WTC11 (cell line): ENCODE measurements at regions not wholly inside any gene's neighbourhood (a gene's known extent, or its start where the extent isn't known, plus 50 kb on each side); places are given as distances from the start of the nearest gene placed in this dataset.

Experiments used
- ATAC-seq: fragments of 200-7000 bp; cut with Tn5 transposase; 2 replicates; pipeline ENCODE4 v1.10.0; 2021; ENCODE audit warnings: mild to moderate bottlenecking, moderate library complexity
- CTCF ChIA-PET: fragments of 300-600 bp; sonication (Branson Sonifier 250); formaldehyde crosslinking; loops from one replicate; lab custom pipeline; 2021; ENCODE audit warnings: antibody characterized with exemption; lab: Charles Lee
- POLR2A ChIA-PET: fragments of 350-600 bp; sonication (Branson Sonifier 250); formaldehyde crosslinking; loops from one replicate; lab custom pipeline; 2021; ENCODE audit warnings: antibody characterized with exemption; lab: Charles Lee
- DNase-seq: peaks from one replicate; pipeline ENCODE4 v3.0.0; 2021; ENCODE audit warnings: low spot score
- H3K27ac Mint-ChIP-seq: 2 replicates; pipeline ENCODE4 v1.8.0; 2021; ENCODE audit warnings: mixed read lengths
- H3K27me3 Mint-ChIP-seq: 2 replicates; pipeline ENCODE4 v1.8.0; 2021; ENCODE audit warnings: low read depth, mild to moderate bottlenecking, moderate library complexity, mixed read lengths
- H3K36me3 Mint-ChIP-seq: 2 replicates; pipeline ENCODE4 v1.8.0; 2021; ENCODE audit warnings: mixed read lengths
- H3K4me1 Mint-ChIP-seq: 2 replicates; pipeline ENCODE4 v1.8.0; 2022; ENCODE audit warnings: mixed read lengths
- H3K4me3 Mint-ChIP-seq: 2 replicates; pipeline ENCODE4 v1.8.0; 2021; ENCODE audit warnings: mild to moderate bottlenecking, moderate library complexity, mixed read lengths
- H3K9me3 Mint-ChIP-seq: 2 replicates; pipeline ENCODE4 v1.8.0; 2021; ENCODE audit warnings: mixed read lengths
- CREM ChIP-seq: sonication (generic); formaldehyde crosslinking; IDR thresholded peaks from 2 replicates; pipeline ENCODE4 v1.8.1; 2022; ENCODE audit warnings: mild to moderate bottlenecking, missing genetic modification reagents, moderate library complexity
- ESRRA ChIP-seq: sonication (generic); formaldehyde crosslinking; IDR thresholded peaks from 2 replicates; pipeline ENCODE4 v1.8.1; 2022; ENCODE audit warnings: mild to moderate bottlenecking, missing genetic modification reagents, borderline replicate concordance
- ETV6 ChIP-seq: sonication (generic); formaldehyde crosslinking; IDR thresholded peaks from 2 replicates; pipeline ENCODE4 v1.8.1; 2022; ENCODE audit warnings: mild to moderate bottlenecking, missing genetic modification reagents
- FOXK1 ChIP-seq: sonication (generic); formaldehyde crosslinking; IDR thresholded peaks from 2 replicates; pipeline ENCODE4 v1.8.0; 2022; ENCODE audit warnings: mild to moderate bottlenecking, moderate library complexity, missing genetic modification reagents
- FOXP1 ChIP-seq: sonication (generic); formaldehyde crosslinking; IDR thresholded peaks from 2 replicates; pipeline ENCODE4 v1.8.0; 2022; ENCODE audit warnings: missing genetic modification reagents, mild to moderate bottlenecking, moderate library complexity, borderline replicate concordance
- KAT7 ChIP-seq: sonication (generic); formaldehyde crosslinking; IDR thresholded peaks from 2 replicates; pipeline ENCODE4 v1.8.1; 2023; ENCODE audit warnings: missing genetic modification reagents, mild to moderate bottlenecking, borderline replicate concordance
- MYBL2 ChIP-seq: sonication (generic); formaldehyde crosslinking; IDR thresholded peaks from 2 replicates; pipeline ENCODE4 v1.8.1; 2023; ENCODE audit warnings: mild to moderate bottlenecking, moderate library complexity, missing genetic modification reagents
- NR3C1 ChIP-seq: sonication (generic); formaldehyde crosslinking; conservative IDR thresholded peaks from 2 replicates; pipeline ENCODE4 v1.8.1; 2023; ENCODE audit warnings: low read depth, mild to moderate bottlenecking, missing genetic modification reagents
- PRRX2 ChIP-seq: fragments of 250-450 bp; sonication (Bioruptor Pico); IDR thresholded peaks from 2 replicates; pipeline ENCODE4 v1.8.0; 2021; ENCODE audit warnings: mild to moderate bottlenecking
- SP1 ChIP-seq: sonication (generic); formaldehyde crosslinking; conservative IDR thresholded peaks from 2 replicates; pipeline ENCODE4 v1.8.1; 2022; ENCODE audit warnings: missing genetic modification reagents
- TEAD4 ChIP-seq: sonication (generic); formaldehyde crosslinking; IDR thresholded peaks from 2 replicates; pipeline ENCODE4 v1.8.0; 2022; ENCODE audit warnings: mild to moderate bottlenecking, missing genetic modification reagents
- ZBTB21 ChIP-seq: sonication (generic); formaldehyde crosslinking; IDR thresholded peaks from 2 replicates; pipeline ENCODE4 v1.8.1; 2023; ENCODE audit warnings: mild to moderate bottlenecking, missing genetic modification reagents, borderline replicate concordance
- ZNF219 ChIP-seq: sonication (generic); formaldehyde crosslinking; IDR thresholded peaks from 2 replicates; pipeline ENCODE4 v1.8.0; 2023; ENCODE audit warnings: missing genetic modification reagents, mild to moderate bottlenecking, borderline replicate concordance
- ZNF232 ChIP-seq: sonication (generic); formaldehyde crosslinking; IDR thresholded peaks from 2 replicates; pipeline ENCODE4 v1.8.0; 2022; ENCODE audit warnings: mild to moderate bottlenecking, missing genetic modification reagents
- ZNF317 ChIP-seq: sonication (generic); formaldehyde crosslinking; IDR thresholded peaks from 2 replicates; pipeline ENCODE4 v1.8.1; 2023; ENCODE audit warnings: low read depth, mild to moderate bottlenecking, moderate library complexity, missing genetic modification reagents, borderline replicate concordance
- ZNF423 ChIP-seq: fragments of 250-450 bp; sonication (Bioruptor Pico); IDR thresholded peaks from 2 replicates; pipeline ENCODE4 v2.1.2; 2022; ENCODE audit warnings: mild to moderate bottlenecking, moderate library complexity
- TF ChIP-seq, protein P1 (sequence below): sonication (generic); formaldehyde crosslinking; IDR thresholded peaks from 2 replicates; pipeline ENCODE4 v1.8.1; 2023; ENCODE audit warnings: mild to moderate bottlenecking, missing genetic modification reagents, borderline replicate concordance
- TF ChIP-seq, protein P2 (sequence below): sonication (generic); formaldehyde crosslinking; IDR thresholded peaks from 2 replicates; pipeline ENCODE4 v1.8.1; 2023; ENCODE audit warnings: mild to moderate bottlenecking, missing genetic modification reagents
- TF ChIP-seq, protein P3 (sequence below): sonication (generic); formaldehyde crosslinking; conservative IDR thresholded peaks from 2 replicates; pipeline ENCODE4 v1.8.1; 2023; ENCODE audit warnings: mild to moderate bottlenecking, low read depth, missing genetic modification reagents, moderate library complexity
- TF ChIP-seq, protein P4 (sequence below): fragments of 200-600 bp; IDR thresholded peaks from 2 replicates; pipeline ENCODE4 v1.8.0; 2022; ENCODE audit warnings: antibody characterized with exemption
- TF ChIP-seq, protein P5 (sequence below): sonication (generic); formaldehyde crosslinking; IDR thresholded peaks from 2 replicates; pipeline ENCODE4 v1.8.1; 2023; ENCODE audit warnings: mild to moderate bottlenecking, missing genetic modification reagents, moderate library complexity
- TF ChIP-seq, protein P6 (sequence below): sonication (generic); formaldehyde crosslinking; IDR thresholded peaks from 2 replicates; pipeline ENCODE4 v1.8.1; 2023; ENCODE audit warnings: mild to moderate bottlenecking, moderate library complexity, missing genetic modification reagents

DNA sequence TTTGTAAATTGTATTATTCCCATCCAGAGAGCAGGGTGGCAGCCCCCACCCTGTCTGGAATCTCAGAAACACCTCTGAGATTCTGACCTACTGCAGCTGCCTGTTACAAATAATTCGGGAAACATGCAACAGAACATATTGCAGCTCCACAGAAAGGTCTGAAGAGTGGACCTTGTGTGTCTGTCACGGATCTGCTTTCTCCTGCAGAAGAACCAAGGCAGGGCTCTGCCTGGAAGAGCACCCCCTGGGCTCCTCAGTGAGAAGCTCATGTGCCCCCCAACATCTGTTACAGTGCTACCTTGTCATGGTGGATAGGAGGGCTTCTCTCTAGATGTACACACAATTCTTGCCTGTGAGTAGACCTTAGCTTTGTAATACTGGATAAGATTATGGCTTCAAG is 286.6 kb upstream of the GATB start (continued):
- TF ChIP-seq, protein P1, sequence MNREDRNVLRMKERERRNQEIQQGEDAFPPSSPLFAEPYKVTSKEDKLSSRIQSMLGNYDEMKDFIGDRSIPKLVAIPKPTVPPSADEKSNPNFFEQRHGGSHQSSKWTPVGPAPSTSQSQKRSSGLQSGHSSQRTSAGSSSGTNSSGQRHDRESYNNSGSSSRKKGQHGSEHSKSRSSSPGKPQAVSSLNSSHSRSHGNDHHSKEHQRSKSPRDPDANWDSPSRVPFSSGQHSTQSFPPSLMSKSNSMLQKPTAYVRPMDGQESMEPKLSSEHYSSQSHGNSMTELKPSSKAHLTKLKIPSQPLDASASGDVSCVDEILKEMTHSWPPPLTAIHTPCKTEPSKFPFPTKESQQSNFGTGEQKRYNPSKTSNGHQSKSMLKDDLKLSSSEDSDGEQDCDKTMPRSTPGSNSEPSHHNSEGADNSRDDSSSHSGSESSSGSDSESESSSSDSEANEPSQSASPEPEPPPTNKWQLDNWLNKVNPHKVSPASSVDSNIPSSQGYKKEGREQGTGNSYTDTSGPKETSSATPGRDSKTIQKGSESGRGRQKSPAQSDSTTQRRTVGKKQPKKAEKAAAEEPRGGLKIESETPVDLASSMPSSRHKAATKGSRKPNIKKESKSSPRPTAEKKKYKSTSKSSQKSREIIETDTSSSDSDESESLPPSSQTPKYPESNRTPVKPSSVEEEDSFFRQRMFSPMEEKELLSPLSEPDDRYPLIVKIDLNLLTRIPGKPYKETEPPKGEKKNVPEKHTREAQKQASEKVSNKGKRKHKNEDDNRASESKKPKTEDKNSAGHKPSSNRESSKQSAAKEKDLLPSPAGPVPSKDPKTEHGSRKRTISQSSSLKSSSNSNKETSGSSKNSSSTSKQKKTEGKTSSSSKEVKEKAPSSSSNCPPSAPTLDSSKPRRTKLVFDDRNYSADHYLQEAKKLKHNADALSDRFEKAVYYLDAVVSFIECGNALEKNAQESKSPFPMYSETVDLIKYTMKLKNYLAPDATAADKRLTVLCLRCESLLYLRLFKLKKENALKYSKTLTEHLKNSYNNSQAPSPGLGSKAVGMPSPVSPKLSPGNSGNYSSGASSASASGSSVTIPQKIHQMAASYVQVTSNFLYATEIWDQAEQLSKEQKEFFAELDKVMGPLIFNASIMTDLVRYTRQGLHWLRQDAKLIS (CRISPR knock-in tag), result no peak
- TF ChIP-seq ZNF423 (CRISPR knock-in tag), result no peak
- TF ChIP-seq, protein P2, sequence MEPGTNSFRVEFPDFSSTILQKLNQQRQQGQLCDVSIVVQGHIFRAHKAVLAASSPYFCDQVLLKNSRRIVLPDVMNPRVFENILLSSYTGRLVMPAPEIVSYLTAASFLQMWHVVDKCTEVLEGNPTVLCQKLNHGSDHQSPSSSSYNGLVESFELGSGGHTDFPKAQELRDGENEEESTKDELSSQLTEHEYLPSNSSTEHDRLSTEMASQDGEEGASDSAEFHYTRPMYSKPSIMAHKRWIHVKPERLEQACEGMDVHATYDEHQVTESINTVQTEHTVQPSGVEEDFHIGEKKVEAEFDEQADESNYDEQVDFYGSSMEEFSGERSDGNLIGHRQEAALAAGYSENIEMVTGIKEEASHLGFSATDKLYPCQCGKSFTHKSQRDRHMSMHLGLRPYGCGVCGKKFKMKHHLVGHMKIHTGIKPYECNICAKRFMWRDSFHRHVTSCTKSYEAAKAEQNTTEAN (CRISPR knock-in tag), result no peak
- TF ChIP-seq ZNF219 (CRISPR knock-in tag), result no peak
- no peak for TF ChIP-seq ZNF232 (CRISPR knock-in tag)

DNA sequence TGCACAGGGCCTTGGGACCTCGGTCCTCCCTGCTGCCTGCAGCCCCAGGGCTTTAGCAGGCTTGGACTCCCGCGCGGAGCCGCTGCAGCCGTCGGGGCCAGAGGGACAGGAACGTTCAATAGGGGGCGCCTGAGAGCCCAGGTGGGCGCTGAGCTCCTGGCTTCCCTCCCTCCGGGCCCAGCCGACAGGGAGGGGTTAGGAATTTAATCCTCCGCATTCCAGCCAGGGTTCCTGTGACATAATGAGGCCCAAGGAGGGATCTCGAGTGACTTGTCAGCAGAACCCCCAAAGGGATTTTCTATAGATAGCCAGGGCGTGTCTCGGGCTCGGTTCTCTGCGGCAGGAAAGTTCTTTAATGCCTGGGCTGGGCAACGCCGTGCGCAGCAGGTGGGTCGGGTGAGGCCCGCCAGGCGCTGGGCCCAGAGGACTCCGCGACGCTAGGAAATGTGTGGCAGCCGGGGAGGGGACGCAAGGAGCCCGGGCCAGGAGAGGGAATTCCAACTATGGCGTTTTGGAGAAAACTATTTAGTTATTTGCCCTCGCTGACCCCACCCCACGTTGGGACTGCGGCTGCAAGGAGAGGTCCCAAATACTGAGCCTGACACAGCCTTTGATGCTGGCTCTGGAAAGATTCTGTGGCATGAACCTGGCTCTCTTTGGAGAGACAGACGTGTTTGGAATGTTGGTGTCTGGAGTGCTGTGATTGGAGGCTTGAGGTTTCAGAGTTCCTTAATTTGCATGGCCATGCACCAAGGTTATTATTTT is 285.2 kb upstream of the GATB start:
- Mint-ChIP-seq H3K36me3 (peaks cover 12% of the 10 kb centered on the region), H3K4me1 (peaks cover 14% of the 10 kb centered on the region), H3K4me3 (peak overlapping the region; percentile 61), H3K9me3 (peaks cover 19% of the 10 kb centered on the region), H3K27me3 (peaks cover 9% of the 10 kb centered on the region), H3K27ac (peak overlapping the region; percentile 45; the same call in 1 of the 2 replicates)
- DNase-seq (peak; percentile 94), ATAC-seq (peak; percentile 95)
- ChIA-PET POLR2A (interaction anchor here (0.5 kb wide), 1 partner anchor 346 kb away, joined by 3 read pairs; no protein-coding TSS in a partner anchor), CTCF (interaction anchor here (0.5 to 1.4 kb wide), 35 partner anchors 9 to 769 kb away, joined by 3 to 9 read pairs (median 3); no protein-coding TSS in a partner anchor)
- TF ChIP-seq MYBL2 (CRISPR knock-in tag) (no peak), PRRX2 (no peak), CREM (CRISPR knock-in tag) (no peak), ETV6 (CRISPR knock-in tag) (peak; percentile 75), ZBTB21 (0 out of 2 replicates have a peak, but pooled peaks have one; percentile 38), NR3C1 (CRISPR knock-in tag) (0 out of 2 replicates have a peak, but pooled peaks have one; percentile 35), FOXK1 (CRISPR knock-in tag) (0 out of 2 replicates have a peak, but pooled peaks have one; percentile 23), SP1 (CRISPR knock-in tag) (peak; percentile 61; the same call in 1 of the 2 replicates), KAT7 (CRISPR knock-in tag) (peak; percentile 88; the same call in 1 of the 2 replicates), ESRRA (CRISPR knock-in tag) (peak; percentile 74), ZNF423 (CRISPR knock-in tag) (peak; percentile 30; the same call in 1 of the 2 replicates), FOXP1 (peak; percentile 48; the same call in 1 of the 2 replicates), ZNF317 (CRISPR knock-in tag) (no peak), TEAD4 (CRISPR knock-in tag) (peak; percentile 67; the same call in 1 of the 2 replicates)
- TF ChIP-seq, protein P3, sequence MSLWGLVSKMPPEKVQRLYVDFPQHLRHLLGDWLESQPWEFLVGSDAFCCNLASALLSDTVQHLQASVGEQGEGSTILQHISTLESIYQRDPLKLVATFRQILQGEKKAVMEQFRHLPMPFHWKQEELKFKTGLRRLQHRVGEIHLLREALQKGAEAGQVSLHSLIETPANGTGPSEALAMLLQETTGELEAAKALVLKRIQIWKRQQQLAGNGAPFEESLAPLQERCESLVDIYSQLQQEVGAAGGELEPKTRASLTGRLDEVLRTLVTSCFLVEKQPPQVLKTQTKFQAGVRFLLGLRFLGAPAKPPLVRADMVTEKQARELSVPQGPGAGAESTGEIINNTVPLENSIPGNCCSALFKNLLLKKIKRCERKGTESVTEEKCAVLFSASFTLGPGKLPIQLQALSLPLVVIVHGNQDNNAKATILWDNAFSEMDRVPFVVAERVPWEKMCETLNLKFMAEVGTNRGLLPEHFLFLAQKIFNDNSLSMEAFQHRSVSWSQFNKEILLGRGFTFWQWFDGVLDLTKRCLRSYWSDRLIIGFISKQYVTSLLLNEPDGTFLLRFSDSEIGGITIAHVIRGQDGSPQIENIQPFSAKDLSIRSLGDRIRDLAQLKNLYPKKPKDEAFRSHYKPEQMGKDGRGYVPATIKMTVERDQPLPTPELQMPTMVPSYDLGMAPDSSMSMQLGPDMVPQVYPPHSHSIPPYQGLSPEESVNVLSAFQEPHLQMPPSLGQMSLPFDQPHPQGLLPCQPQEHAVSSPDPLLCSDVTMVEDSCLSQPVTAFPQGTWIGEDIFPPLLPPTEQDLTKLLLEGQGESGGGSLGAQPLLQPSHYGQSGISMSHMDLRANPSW, result no peak
- TF ChIP-seq, protein P4, sequence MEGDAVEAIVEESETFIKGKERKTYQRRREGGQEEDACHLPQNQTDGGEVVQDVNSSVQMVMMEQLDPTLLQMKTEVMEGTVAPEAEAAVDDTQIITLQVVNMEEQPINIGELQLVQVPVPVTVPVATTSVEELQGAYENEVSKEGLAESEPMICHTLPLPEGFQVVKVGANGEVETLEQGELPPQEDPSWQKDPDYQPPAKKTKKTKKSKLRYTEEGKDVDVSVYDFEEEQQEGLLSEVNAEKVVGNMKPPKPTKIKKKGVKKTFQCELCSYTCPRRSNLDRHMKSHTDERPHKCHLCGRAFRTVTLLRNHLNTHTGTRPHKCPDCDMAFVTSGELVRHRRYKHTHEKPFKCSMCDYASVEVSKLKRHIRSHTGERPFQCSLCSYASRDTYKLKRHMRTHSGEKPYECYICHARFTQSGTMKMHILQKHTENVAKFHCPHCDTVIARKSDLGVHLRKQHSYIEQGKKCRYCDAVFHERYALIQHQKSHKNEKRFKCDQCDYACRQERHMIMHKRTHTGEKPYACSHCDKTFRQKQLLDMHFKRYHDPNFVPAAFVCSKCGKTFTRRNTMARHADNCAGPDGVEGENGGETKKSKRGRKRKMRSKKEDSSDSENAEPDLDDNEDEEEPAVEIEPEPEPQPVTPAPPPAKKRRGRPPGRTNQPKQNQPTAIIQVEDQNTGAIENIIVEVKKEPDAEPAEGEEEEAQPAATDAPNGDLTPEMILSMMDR, result peak; percentile 79
- TF ChIP-seq, protein P5, sequence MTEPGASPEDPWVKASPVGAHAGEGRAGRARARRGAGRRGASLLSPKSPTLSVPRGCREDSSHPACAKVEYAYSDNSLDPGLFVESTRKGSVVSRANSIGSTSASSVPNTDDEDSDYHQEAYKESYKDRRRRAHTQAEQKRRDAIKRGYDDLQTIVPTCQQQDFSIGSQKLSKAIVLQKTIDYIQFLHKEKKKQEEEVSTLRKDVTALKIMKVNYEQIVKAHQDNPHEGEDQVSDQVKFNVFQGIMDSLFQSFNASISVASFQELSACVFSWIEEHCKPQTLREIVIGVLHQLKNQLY (CRISPR knock-in tag), result no peak
- TF ChIP-seq, protein P6, sequence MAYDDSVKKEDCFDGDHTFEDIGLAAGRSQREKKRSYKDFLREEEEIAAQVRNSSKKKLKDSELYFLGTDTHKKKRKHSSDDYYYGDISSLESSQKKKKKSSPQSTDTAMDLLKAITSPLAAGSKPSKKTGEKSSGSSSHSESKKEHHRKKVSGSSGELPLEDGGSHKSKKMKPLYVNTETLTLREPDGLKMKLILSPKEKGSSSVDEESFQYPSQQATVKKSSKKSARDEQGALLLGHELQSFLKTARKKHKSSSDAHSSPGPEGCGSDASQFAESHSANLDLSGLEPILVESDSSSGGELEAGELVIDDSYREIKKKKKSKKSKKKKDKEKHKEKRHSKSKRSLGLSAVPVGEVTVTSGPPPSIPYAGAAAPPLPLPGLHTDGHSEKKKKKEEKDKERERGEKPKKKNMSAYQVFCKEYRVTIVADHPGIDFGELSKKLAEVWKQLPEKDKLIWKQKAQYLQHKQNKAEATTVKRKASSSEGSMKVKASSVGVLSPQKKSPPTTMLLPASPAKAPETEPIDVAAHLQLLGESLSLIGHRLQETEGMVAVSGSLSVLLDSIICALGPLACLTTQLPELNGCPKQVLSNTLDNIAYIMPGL (CRISPR knock-in tag), result peak; percentile 77; the same call in 1 of the 2 replicates
